ENCODE measurements at regions not wholly inside any gene's neighbourhood (a gene's known extent, or its start where the extent isn't known, plus 50 kb on each side); places are given as distances from the start of the nearest gene placed in this dataset.
"Not testable (repeated sequence)": the region's sequence is repeated elsewhere in the genome, so short reads cannot be mapped to it uniquely, and the experiment has no call there.

- H3K27ac ChIP-seq, result no peak overlapping the region
- no peaks in the 10 kb centered on the region for H3K9me3 ChIP-seq
- no peaks in the 10 kb centered on the region for H3K36me3 ChIP-seq
- no peak for TF ChIP-seq EP300 (IDR thresholded peaks at IDR 0.05)
- TF ChIP-seq CTCF (IDR thresholded peaks at IDR 0.05), result no peak
- no peak for TF ChIP-seq POLR2AphosphoS5 (IDR thresholded peaks at IDR 0.05)
- no peak for TF ChIP-seq POLR2A (IDR thresholded peaks at IDR 0.05)
- 84 to 86% methylated on average over 8 of the region's 8 CpGs for WGBS, 2 donors (ENCODE audit: low coverage in 1 of 2)
- no peak for ATAC-seq
- no peak overlapping the region for H3K4me3 ChIP-seq
- no peaks in the 10 kb centered on the region for H3K4me1 ChIP-seq
- no peaks in the 10 kb centered on the region for H3K27me3 ChIP-seq
Observed at GRCh38 chr6:16822975-16823717, 61.9 kb upstream of the ATXN1 start.

GRCh38 chr6:16822529-16822928 lies 61.3 kb upstream of the ATXN1 start:
- Histone ChIP-seq H3K4me1 (no peaks in the 10 kb centered on the region), H3K36me3 (no peaks in the 10 kb centered on the region), H3K27me3 (no peaks in the 10 kb centered on the region), H3K4me3 (no peak overlapping the region), H3K27ac (no peak overlapping the region), H3K9me3 (no peaks in the 10 kb centered on the region)
- TF ChIP-seq POLR2A (IDR thresholded peaks at IDR 0.05), result no peak
- 92 to 93% methylated on average over 2 of the region's 2 CpGs for WGBS, 2 donors (ENCODE audit: low coverage in 1 of 2)
- no peak for ATAC-seq

- no peak for ATAC-seq
- no peaks in the 10 kb centered on the region for H3K27me3 ChIP-seq
Observed at GRCh38 chr6:16821834-16822264, 60.6 kb upstream of the ATXN1 start.

GRCh38 chr6:16820262-16820661 lies 59.0 kb upstream of the ATXN1 start:
- not testable (repeated sequence) for H3K27ac ChIP-seq, H3K4me3 ChIP-seq, H3K4me1 ChIP-seq, H3K9me3 ChIP-seq, H3K27me3 ChIP-seq, ATAC-seq, H3K36me3 ChIP-seq
- WGBS, 2 donors (ENCODE audit: low coverage in 1 of 2), result 78 to 100% methylated on average over 1 to 2 of the region's 3 CpGs

More at GRCh38 chr6:16821834-16822264, 60.6 kb upstream of the ATXN1 start:
- TF ChIP-seq POLR2AphosphoS5 (IDR thresholded peaks at IDR 0.05) (no peak), CTCF (IDR thresholded peaks at IDR 0.05) (no peak), POLR2A (IDR thresholded peaks at IDR 0.05) (no peak), EP300 (IDR thresholded peaks at IDR 0.05) (no peak)
- Histone ChIP-seq H3K4me3 (no peak overlapping the region), H3K36me3 (no peaks in the 10 kb centered on the region), H3K27ac (no peak overlapping the region), H3K4me1 (no peaks in the 10 kb centered on the region), H3K9me3 (no peaks in the 10 kb centered on the region)
- 86 to 87% methylated on average over 1 to 4 of the region's 5 CpGs for WGBS, 2 donors (ENCODE audit: low coverage in 1 of 2)

- no peak for ATAC-seq
- Histone ChIP-seq H3K27me3 (no peaks in the 10 kb centered on the region), H3K4me1 (no peaks in the 10 kb centered on the region), H3K9me3 (no peaks in the 10 kb centered on the region), H3K36me3 (no peaks in the 10 kb centered on the region), H3K4me3 (no peak overlapping the region), H3K27ac (no peak overlapping the region)
- TF ChIP-seq EP300 (IDR thresholded peaks at IDR 0.05) (no peak), CTCF (IDR thresholded peaks at IDR 0.05) (peak in 2 of 4 experiments; percentile 14 to 42)
- WGBS, 2 donors (ENCODE audit: low coverage in 1 of 2), result 67 to 74% methylated on average over 2 to 3 of the region's 3 CpGs
Observed at GRCh38 chr6:16819752-16820151, 58.5 kb upstream of the ATXN1 start.

- no peak overlapping the region for H3K27ac ChIP-seq
- TF ChIP-seq CTCF (IDR thresholded peaks at IDR 0.05), result no peak
- no peak for TF ChIP-seq POLR2A (IDR thresholded peaks at IDR 0.05)
- no peak for TF ChIP-seq POLR2AphosphoS5 (IDR thresholded peaks at IDR 0.05)
- TF ChIP-seq EP300 (IDR thresholded peaks at IDR 0.05), result no peak
- ATAC-seq, result no peak
- H3K9me3 ChIP-seq, result no peaks in the 10 kb centered on the region
- 81 to 88% methylated on average over 5 of the region's 5 CpGs for WGBS, 2 donors (ENCODE audit: low coverage in 1 of 2)
- H3K4me3 ChIP-seq, result no peak overlapping the region
- no peaks in the 10 kb centered on the region for H3K4me1 ChIP-seq
- no peaks in the 10 kb centered on the region for H3K36me3 ChIP-seq
- no peaks in the 10 kb centered on the region for H3K27me3 ChIP-seq
Observed at GRCh38 chr6:16818992-16819626, 57.8 kb upstream of the ATXN1 start.
